K562 (cell line): ENCODE measurements at regions not wholly inside any gene's neighbourhood (a gene's known extent, or its start where the extent isn't known, plus 50 kb on each side); places are given as distances from the start of the nearest gene placed in this dataset.

ENCODE experiments used
- ATAC-seq: fragments of 200-7000 bp; cut with Tn5 transposase; 3 replicates; pipeline ENCODE4 v1.9.1; 2020; ENCODE audit warnings: moderate library complexity
- BruUV-seq: library from RNA; stranded (reverse); fragments of 400-500 nt; replicated peaks from 2 replicates; lab custom pipeline; 2021; lab: Mats Ljungman, UMichigan
- CTCF ChIA-PET: fragments of 300-600 bp; formaldehyde crosslinking; extraction: SDS; loops from one replicate; lab custom pipeline; 2021; ENCODE audit warnings: low intra/inter-chr PET ratio; lab: Yijun Ruan, JAX
- POLR2A ChIA-PET: fragments of 300-600, 350-650 bp; sonication (Branson Sonifier 250); formaldehyde crosslinking; extraction: SDS; loops from one replicate; lab custom pipeline; 2021; ENCODE audit warnings: antibody characterized with exemption, inconsistent platforms; lab: Yijun Ruan, JAX
- DNase-seq, 4 experiments: peaks; one replicate each; pipeline versions ENCODE4 v3.0.0 to v3.0.0-alpha.2; 2011 to 2018; ENCODE audit warnings: low spot score in 3 of 4, mixed read lengths in 3 of 4; ENCODE audit errors: extremely low read depth in 1 of 4
- FAIRE-seq: peaks from 2 replicates; lab custom pipeline; 2011; peaks lifted over from hg19 to GRCh38; lab: Jason Lieb, UNC
- H2AFZ ChIP-seq: 2 replicates; pipeline ENCODE4 v1.6.0; 2011; ENCODE audit warnings: low read depth, low read length, control low read depth, inconsistent platforms
- H3K27ac ChIP-seq: fragments of 200-600 bp; 3 replicates; pipeline ENCODE4 v1.8.0; 2011; ENCODE audit warnings: low read depth, mild to moderate bottlenecking, control low read depth, inconsistent platforms, low read length, moderate library complexity, mixed read lengths; ENCODE audit errors: extremely low read depth
- H3K27me3 ChIP-seq, 2 experiments: fragments of 300-600 bp in 1 of 2; 2 replicates in 1 of 2; 3 replicates in 1 of 2; pipeline versions ENCODE4 v1.6.0 to v1.8.0; 2011; ENCODE audit warnings: inconsistent platforms in 2 of 2, low read length in 2 of 2, mild to moderate bottlenecking in 1 of 2, mixed read lengths in 1 of 2, moderate library complexity in 1 of 2; ENCODE audit not compliant: control insufficient read depth in 2 of 2, insufficient read depth in 2 of 2
- H3K36me3 ChIP-seq: fragments of 300-600 bp; 3 replicates; pipeline ENCODE4 v1.8.0; 2011; ENCODE audit warnings: mild to moderate bottlenecking, low read length, inconsistent platforms; ENCODE audit not compliant: control insufficient read depth, insufficient read depth
- H3K4me1 ChIP-seq, 2 experiments: fragments of 200-600 bp in 1 of 2; replicated peaks in 1 of 2; 2 replicates in 1 of 2; 3 replicates in 1 of 2; pipeline versions ENCODE4 v1.5.1 to v1.8.0; 2011; ENCODE audit warnings: inconsistent platforms in 2 of 2, low read length in 2 of 2, mild to moderate bottlenecking in 1 of 2, mixed read lengths in 1 of 2, moderate library complexity in 1 of 2; ENCODE audit not compliant: control insufficient read depth in 2 of 2, insufficient read depth in 2 of 2
- H3K4me2 ChIP-seq: 2 replicates; pipeline ENCODE4 v1.6.1; 2011; ENCODE audit warnings: low read length, control low read depth, inconsistent platforms, mixed read lengths; ENCODE audit not compliant: insufficient read depth
- H3K4me3 ChIP-seq: fragments of 200-600 bp; sonication (generic), shearing (Covaris generic); 2 replicates; pipeline ENCODE4 v1.5.1; 2016; ENCODE audit warnings: control low read depth, inconsistent platforms
- H3K79me2 ChIP-seq: fragments of 200-600 bp; 3 replicates; pipeline ENCODE4 v1.8.0; 2011; ENCODE audit warnings: low read length, inconsistent platforms; ENCODE audit not compliant: control insufficient read depth, insufficient read depth
- H3K9ac ChIP-seq, 2 experiments: 2 replicates each; pipeline versions ENCODE4 v1.6.0 to v1.6.1; 2011; ENCODE audit warnings: low read depth in 2 of 2, low read length in 2 of 2, control low read depth in 1 of 2, inconsistent platforms in 1 of 2, mild to moderate bottlenecking in 1 of 2, mixed read lengths in 1 of 2; ENCODE audit not compliant: insufficient read depth in 1 of 2
- H3K9me1 ChIP-seq: one replicate; pipeline ENCODE4 v1.6.0; 2011; ENCODE audit warnings: inconsistent platforms, mild to moderate bottlenecking, low read length, moderate library complexity; ENCODE audit not compliant: control insufficient read depth, insufficient read depth
- H3K9me3 ChIP-seq: replicated peaks from 2 replicates; pipeline ENCODE4 v1.5.1; 2011; ENCODE audit warnings: low read depth, low read length, inconsistent platforms; ENCODE audit not compliant: control insufficient read depth, insufficient read depth
- H4K20me1 ChIP-seq: replicated peaks from 2 replicates; pipeline ENCODE4 v1.6.1; 2011; ENCODE audit warnings: low read length, inconsistent platforms, mixed read lengths; ENCODE audit not compliant: control insufficient read depth, insufficient read depth
- CTCFL ChIP-seq: IDR thresholded peaks from 2 replicates; pipeline ENCODE4 v1.6.1; 2011; ENCODE audit warnings: borderline replicate concordance, low read depth, mild to moderate bottlenecking, moderate library complexity, low read length; ENCODE audit not compliant: insufficient read depth, poor library complexity, severe bottlenecking
- DLX4 ChIP-seq: fragments of 250-450 bp; sonication (Bioruptor Pico); IDR thresholded peaks from 2 replicates; pipeline ENCODE4 v1.6.1; 2021; ENCODE audit warnings: mild to moderate bottlenecking
- FOS ChIP-seq: IDR thresholded peaks from 3 replicates; pipeline ENCODE4 v1.6.1; 2011; ENCODE audit not compliant: insufficient read length; ENCODE audit errors: extremely low read depth
- RAD21 ChIP-seq, 2 experiments: fragments of 250-450 bp in 1 of 2; fragments of 450-650 bp in 1 of 2; sonication (Bioruptor Pico) in 1 of 2; formaldehyde crosslinking in 1 of 2; IDR thresholded peaks in 1 of 2; conservative IDR thresholded peaks in 1 of 2; 2 replicates each; pipeline versions ENCODE4 v1.4.0 to v1.8.0; 2020 to 2022; ENCODE audit warnings: mild to moderate bottlenecking in 2 of 2, moderate library complexity in 1 of 2
- SMC3 ChIP-seq: conservative IDR thresholded peaks from 2 replicates; pipeline ENCODE4 v1.6.1; 2011; ENCODE audit warnings: low read depth, low read length, improper control_type of control experiment; ENCODE audit not compliant: insufficient read depth
- ZNF316 ChIP-seq: fragments of 450-650 bp; IDR thresholded peaks from 2 replicates; pipeline ENCODE4 v1.6.1; 2016
- WGBS: fragments of 100-300 bp; shearing (Covaris generic); methylation state at CpG from one replicate; pipeline ENCODE4 v1.1.6; 2016; ENCODE audit warnings: low coverage, mixed read lengths; ENCODE audit not compliant: insufficient coverage; ENCODE audit errors: missing lambda C conversion rate; 5-methylcytosine and 5-hydroxymethylcytosine counted together
- in situ Hi-C: fragments of 300-500 bp; cut with MboI; formaldehyde crosslinking; loops from 4 replicates; pipeline ENCODE4 v1.15.0; 2018; ENCODE audit warnings: inconsistent platforms, mixed read lengths
- intact Hi-C: fragments of 100-400 bp; cut with micrococcal nuclease; formaldehyde crosslinking; loops from 2 replicates; pipeline ENCODE4 v1.14.2; 2022
- TF ChIP-seq, protein P1 (sequence below), 2 experiments: fragments of 450-650 bp; formaldehyde crosslinking in 1 of 2; IDR thresholded peaks; 2 replicates each; pipeline versions ENCODE4 v1.4.0 to v1.6.1; 2014 to 2020; ENCODE audit warnings: mild to moderate bottlenecking in 2 of 2, borderline replicate concordance in 1 of 2, low read depth in 1 of 2
- TF ChIP-seq, protein P2 (sequence below), 3 experiments: IDR thresholded peaks in 2 of 3; conservative IDR thresholded peaks in 1 of 3; 2 replicates each; pipeline ENCODE4 v1.5.1; 2011 to 2012; ENCODE audit warnings: low read length in 3 of 3, mild to moderate bottlenecking in 3 of 3, control low read depth in 2 of 3, improper control_type of control experiment in 1 of 3, inconsistent platforms in 1 of 3, low read depth in 1 of 3, mixed read lengths in 1 of 3, moderate library complexity in 1 of 3; ENCODE audit not compliant: insufficient read depth in 2 of 3

- peak in 2 of 4 experiments; percentile 35 to 36 for DNase-seq
- no peaks in the 10 kb centered on the region for H3K79me2 ChIP-seq
- intact Hi-C loops, result loop anchor here (5.0 kb wide), 1 partner anchor 321 kb away; no protein-coding TSS in a partner anchor
- in situ Hi-C loops, result no loop called here
- no peak overlapping the region for H2AFZ ChIP-seq
- 0% methylated on average over 1 of the region's 1 CpG for WGBS
- no peaks in the 10 kb centered on the region for H3K9me1 ChIP-seq
- no peaks in the 10 kb centered on the region; the same call in 1 of the 2 replicates for H3K9me3 ChIP-seq
- H3K36me3 ChIP-seq, result no peaks in the 10 kb centered on the region
- no peak overlapping the region for H3K4me3 ChIP-seq
- H3K27ac ChIP-seq, result no peak overlapping the region
- FAIRE-seq, result no peak
- BruUV-seq, result no TSS peak
- peaks cover under 1 to 19% of the 10 kb centered on the region in 2 experiments; a peak in 2 of 5 replicates for H3K27me3 ChIP-seq
- no peak overlapping the region for H3K4me2 ChIP-seq
- ATAC-seq, result peak; percentile 54; the same call in 2 of the 3 replicates
- CTCF ChIA-PET, result interaction anchor here (0.6 to 1.4 kb wide), 2 partner anchors 30 to 320 kb away, joined by 3 to 11 read pairs; no protein-coding TSS in a partner anchor
- POLR2A ChIA-PET, result interaction anchor here (0.8 to 1.1 kb wide), 2 partner anchors 22 to 348 kb away, joined by 3 read pairs; no protein-coding TSS in a partner anchor
- TF ChIP-seq SMC3, result peak; percentile 59
- TF ChIP-seq, protein P1, sequence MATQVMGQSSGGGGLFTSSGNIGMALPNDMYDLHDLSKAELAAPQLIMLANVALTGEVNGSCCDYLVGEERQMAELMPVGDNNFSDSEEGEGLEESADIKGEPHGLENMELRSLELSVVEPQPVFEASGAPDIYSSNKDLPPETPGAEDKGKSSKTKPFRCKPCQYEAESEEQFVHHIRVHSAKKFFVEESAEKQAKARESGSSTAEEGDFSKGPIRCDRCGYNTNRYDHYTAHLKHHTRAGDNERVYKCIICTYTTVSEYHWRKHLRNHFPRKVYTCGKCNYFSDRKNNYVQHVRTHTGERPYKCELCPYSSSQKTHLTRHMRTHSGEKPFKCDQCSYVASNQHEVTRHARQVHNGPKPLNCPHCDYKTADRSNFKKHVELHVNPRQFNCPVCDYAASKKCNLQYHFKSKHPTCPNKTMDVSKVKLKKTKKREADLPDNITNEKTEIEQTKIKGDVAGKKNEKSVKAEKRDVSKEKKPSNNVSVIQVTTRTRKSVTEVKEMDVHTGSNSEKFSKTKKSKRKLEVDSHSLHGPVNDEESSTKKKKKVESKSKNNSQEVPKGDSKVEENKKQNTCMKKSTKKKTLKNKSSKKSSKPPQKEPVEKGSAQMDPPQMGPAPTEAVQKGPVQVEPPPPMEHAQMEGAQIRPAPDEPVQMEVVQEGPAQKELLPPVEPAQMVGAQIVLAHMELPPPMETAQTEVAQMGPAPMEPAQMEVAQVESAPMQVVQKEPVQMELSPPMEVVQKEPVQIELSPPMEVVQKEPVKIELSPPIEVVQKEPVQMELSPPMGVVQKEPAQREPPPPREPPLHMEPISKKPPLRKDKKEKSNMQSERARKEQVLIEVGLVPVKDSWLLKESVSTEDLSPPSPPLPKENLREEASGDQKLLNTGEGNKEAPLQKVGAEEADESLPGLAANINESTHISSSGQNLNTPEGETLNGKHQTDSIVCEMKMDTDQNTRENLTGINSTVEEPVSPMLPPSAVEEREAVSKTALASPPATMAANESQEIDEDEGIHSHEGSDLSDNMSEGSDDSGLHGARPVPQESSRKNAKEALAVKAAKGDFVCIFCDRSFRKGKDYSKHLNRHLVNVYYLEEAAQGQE (IDR thresholded peaks at IDR 0.05; ENCODE audit: borderline replicate concordance), result peak; percentile 62; the same call in 1 of the 2 replicates
- TF ChIP-seq, protein P1 (CRISPR knock-in tag; IDR thresholded peaks at IDR 0.05; ENCODE audit: low read depth), result no peak
- TF ChIP-seq, protein P2, sequence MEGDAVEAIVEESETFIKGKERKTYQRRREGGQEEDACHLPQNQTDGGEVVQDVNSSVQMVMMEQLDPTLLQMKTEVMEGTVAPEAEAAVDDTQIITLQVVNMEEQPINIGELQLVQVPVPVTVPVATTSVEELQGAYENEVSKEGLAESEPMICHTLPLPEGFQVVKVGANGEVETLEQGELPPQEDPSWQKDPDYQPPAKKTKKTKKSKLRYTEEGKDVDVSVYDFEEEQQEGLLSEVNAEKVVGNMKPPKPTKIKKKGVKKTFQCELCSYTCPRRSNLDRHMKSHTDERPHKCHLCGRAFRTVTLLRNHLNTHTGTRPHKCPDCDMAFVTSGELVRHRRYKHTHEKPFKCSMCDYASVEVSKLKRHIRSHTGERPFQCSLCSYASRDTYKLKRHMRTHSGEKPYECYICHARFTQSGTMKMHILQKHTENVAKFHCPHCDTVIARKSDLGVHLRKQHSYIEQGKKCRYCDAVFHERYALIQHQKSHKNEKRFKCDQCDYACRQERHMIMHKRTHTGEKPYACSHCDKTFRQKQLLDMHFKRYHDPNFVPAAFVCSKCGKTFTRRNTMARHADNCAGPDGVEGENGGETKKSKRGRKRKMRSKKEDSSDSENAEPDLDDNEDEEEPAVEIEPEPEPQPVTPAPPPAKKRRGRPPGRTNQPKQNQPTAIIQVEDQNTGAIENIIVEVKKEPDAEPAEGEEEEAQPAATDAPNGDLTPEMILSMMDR (IDR thresholded peaks at IDR 0.05 in 2 of 3, conservative IDR thresholded peaks at IDR 0.05 in 1 of 3; ENCODE audit: insufficient read depth in 2 of 3, low read depth in 1 of 3, low read length in 3 of 3), result peak; percentile 58 to 62 (median 60)
- TF ChIP-seq FOS, result no peak
- TF ChIP-seq CTCFL, result peak; percentile 6
- TF ChIP-seq DLX4, result no peak
- TF ChIP-seq ZNF316, result no peak
- peak; percentile 43 to 74 for TF ChIP-seq RAD21 (CRISPR knock-in tag; conservative IDR thresholded peaks at IDR 0.05 in 1 of 2, IDR thresholded peaks at IDR 0.05 in 1 of 2)
- no peaks in the 10 kb centered on the region for H4K20me1 ChIP-seq
- no peak overlapping the region for H3K9ac ChIP-seq
- no peaks in the 10 kb centered on the region for H3K4me1 ChIP-seq
These were observed 120.2 kb upstream of the KCNE2 start for GRCh38 chr21:34243562-34243961.
